ENCODE measurements at regions not wholly inside any gene's neighbourhood (a gene's known extent, or its start where the extent isn't known, plus 50 kb on each side); places are given as distances from the start of the nearest gene placed in this dataset.

DNA sequence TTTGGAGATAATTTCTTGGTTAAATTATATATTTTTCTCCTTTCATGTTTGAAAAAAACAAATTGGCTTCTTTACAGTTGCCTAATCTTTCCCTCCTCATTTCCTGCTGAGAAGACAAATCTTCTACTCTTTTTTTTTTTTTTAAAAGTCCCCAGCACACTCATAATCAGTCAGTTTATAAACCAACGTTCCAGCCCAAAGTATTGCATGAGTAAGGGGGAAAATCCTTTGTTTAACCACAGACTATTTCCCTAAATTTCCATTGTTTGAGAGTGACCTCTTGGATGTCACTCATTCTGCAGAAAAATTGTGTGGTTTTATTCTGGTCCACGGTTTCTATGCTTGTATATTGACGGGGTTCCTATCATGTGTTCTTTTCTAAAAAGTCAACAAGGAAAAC, 55.1 kb upstream of the TLR4 start:
- Histone ChIP-seq H2AK5ac (ENCODE audit: low read depth, low read length) (no peak overlapping the region), H4K8ac (ENCODE audit: extremely low read depth, insufficient read depth, low read length) (no peak overlapping the region), H2BK5ac (ENCODE audit: low read depth, low read length) (no peak overlapping the region), H3K14ac (ENCODE audit: insufficient read length) (no peak overlapping the region), H3K4me3 (ENCODE audit: extremely low read depth in 1 of 4, insufficient read depth in 2 of 4, low read depth in 3 of 4, low read length in 4 of 4) (no peak overlapping the region), H3K79me2 (ENCODE audit: control insufficient read depth in 1 of 2, insufficient read depth in 2 of 2, low read length in 2 of 2) (no peaks in the 10 kb centered on the region), H2BK15ac (ENCODE audit: low read length) (no peak overlapping the region), H3K23me2 (ENCODE audit: low read depth, low read length) (no peaks in the 10 kb centered on the region; the same call in 1 of the 2 replicates), H3K23ac (ENCODE audit: insufficient read length) (no peak overlapping the region), H4K5ac (ENCODE audit: insufficient read length, low read depth, low read length) (no peak overlapping the region), H3K4me1 (replicated peaks in 1 of 4; ENCODE audit: control insufficient read depth in 3 of 4, insufficient read depth in 4 of 4, low read length in 3 of 4) (no peaks in the 10 kb centered on the region), H3K18ac (ENCODE audit: extremely low read depth, low read length) (no peak overlapping the region), H4K20me1 (replicated peaks in 1 of 2; ENCODE audit: control insufficient read depth in 1 of 2, insufficient read depth in 2 of 2, low read length in 2 of 2) (no peaks in the 10 kb centered on the region), H2BK120ac (replicated peaks; ENCODE audit: low read depth, low read length) (no peak overlapping the region), H3K56ac (replicated peaks; ENCODE audit: insufficient read length, low read depth, low read length) (no peak overlapping the region), H4K91ac (replicated peaks; ENCODE audit: insufficient read length, low read length) (no peak overlapping the region), H3K4ac (replicated peaks; ENCODE audit: insufficient read length, low read depth, low read length) (no peak overlapping the region), H3K36me3 (ENCODE audit: control insufficient read depth in 2 of 4, insufficient read depth in 4 of 4, low read length in 3 of 4) (no peaks in the 10 kb centered on the region), H3K9me3 (ENCODE audit: insufficient read depth in 2 of 2, low read depth in 1 of 2, low read length in 1 of 2) (no peaks in the 10 kb centered on the region), H3K79me1 (ENCODE audit: low read depth, low read length) (no peaks in the 10 kb centered on the region), H3K27me3 (replicated peaks in 1 of 4; ENCODE audit: control insufficient read depth in 3 of 4, extremely low read depth in 1 of 4, insufficient read depth in 3 of 4, low read length in 3 of 4) (no peaks in the 10 kb centered on the region), H3K9ac (replicated peaks in 1 of 4; ENCODE audit: extremely low read depth in 1 of 4, low read depth in 3 of 4, low read length in 3 of 4) (no peak overlapping the region), H3K4me2 (ENCODE audit: insufficient read depth in 1 of 2, low read depth in 2 of 2, low read length in 2 of 2) (no peak overlapping the region), H3K27ac (ENCODE audit: low read depth, low read length) (no peak overlapping the region), H2BK12ac (ENCODE audit: low read depth, low read length) (no peak overlapping the region), H2AFZ (ENCODE audit: low read length) (no peak overlapping the region), H2BK20ac (ENCODE audit: low read length) (no peak overlapping the region)
- DNase-seq (ENCODE audit: low read depth in 1 of 2, low spot score in 2 of 2) (no peak), FAIRE-seq (no peak)
- WGBS, 2 experiments (ENCODE audit: extremely low coverage in 1 of 2, insufficient coverage in 1 of 2, insufficient read length in 1 of 2, insufficient replicate concordance in 2 of 2, low coverage in 1 of 2, low lambda C conversion rate in 2 of 2, missing lambda C conversion rate in 1 of 2), result 89% methylated on average over 3 of the region's 3 CpGs; no CpG with 5 or more reads in 1 of the 2 experiments
- ChIA-PET CTCF (ENCODE audit: partially characterized antibody) (no interaction called here), POLR2A (ENCODE audit: partially characterized antibody) (no interaction called here)
- TF ChIP-seq GABPA (IDR thresholded peaks at IDR 0.05; ENCODE audit: borderline replicate concordance, insufficient read depth, low read length) (no peak), CBX8 (IDR thresholded peaks at IDR 0.05; ENCODE audit: borderline replicate concordance, low read depth, low read length) (no peak)
- TF ChIP-seq, protein P1, sequence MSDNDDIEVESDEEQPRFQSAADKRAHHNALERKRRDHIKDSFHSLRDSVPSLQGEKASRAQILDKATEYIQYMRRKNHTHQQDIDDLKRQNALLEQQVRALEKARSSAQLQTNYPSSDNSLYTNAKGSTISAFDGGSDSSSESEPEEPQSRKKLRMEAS (IDR thresholded peaks at IDR 0.05), result no peak
- TF ChIP-seq, protein P2, sequence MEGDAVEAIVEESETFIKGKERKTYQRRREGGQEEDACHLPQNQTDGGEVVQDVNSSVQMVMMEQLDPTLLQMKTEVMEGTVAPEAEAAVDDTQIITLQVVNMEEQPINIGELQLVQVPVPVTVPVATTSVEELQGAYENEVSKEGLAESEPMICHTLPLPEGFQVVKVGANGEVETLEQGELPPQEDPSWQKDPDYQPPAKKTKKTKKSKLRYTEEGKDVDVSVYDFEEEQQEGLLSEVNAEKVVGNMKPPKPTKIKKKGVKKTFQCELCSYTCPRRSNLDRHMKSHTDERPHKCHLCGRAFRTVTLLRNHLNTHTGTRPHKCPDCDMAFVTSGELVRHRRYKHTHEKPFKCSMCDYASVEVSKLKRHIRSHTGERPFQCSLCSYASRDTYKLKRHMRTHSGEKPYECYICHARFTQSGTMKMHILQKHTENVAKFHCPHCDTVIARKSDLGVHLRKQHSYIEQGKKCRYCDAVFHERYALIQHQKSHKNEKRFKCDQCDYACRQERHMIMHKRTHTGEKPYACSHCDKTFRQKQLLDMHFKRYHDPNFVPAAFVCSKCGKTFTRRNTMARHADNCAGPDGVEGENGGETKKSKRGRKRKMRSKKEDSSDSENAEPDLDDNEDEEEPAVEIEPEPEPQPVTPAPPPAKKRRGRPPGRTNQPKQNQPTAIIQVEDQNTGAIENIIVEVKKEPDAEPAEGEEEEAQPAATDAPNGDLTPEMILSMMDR (IDR thresholded peaks at IDR 0.05; ENCODE audit: control extremely low read depth in 1 of 3, insufficient read depth in 1 of 3, low read depth in 1 of 3, low read length in 3 of 3), result no peak
- TF ChIP-seq, protein P3, sequence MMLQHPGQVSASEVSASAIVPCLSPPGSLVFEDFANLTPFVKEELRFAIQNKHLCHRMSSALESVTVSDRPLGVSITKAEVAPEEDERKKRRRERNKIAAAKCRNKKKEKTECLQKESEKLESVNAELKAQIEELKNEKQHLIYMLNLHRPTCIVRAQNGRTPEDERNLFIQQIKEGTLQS (IDR thresholded peaks at IDR 0.05; ENCODE audit: insufficient read depth, low read depth, low read length), result no peak
